Testis (tissue), 2 donors: ENCODE measurements at regions not wholly inside any gene's neighbourhood (a gene's known extent, or its start where the extent isn't known, plus 50 kb on each side); places are given as distances from the start of the nearest gene placed in this dataset.

Source experiments
- CTCF ChIP-seq, 3 experiments: fragments of 450-650 bp in 2 of 3; fragments of 200-600 bp in 1 of 3; sonication (generic) in 1 of 3; IDR thresholded peaks; one replicate each; pipeline ENCODE4 v1.5.1; 2016 to 2019; ENCODE audit warnings: antibody characterized with exemption in 3 of 3, mild to moderate bottlenecking in 2 of 3, moderate library complexity in 1 of 3
- POLR2A ChIP-seq: fragments of 450-650 bp; IDR thresholded peaks from one replicate; pipeline ENCODE4 v1.6.1; 2017; ENCODE audit warnings: antibody characterized with exemption, mild to moderate bottlenecking, moderate library complexity

DNA sequence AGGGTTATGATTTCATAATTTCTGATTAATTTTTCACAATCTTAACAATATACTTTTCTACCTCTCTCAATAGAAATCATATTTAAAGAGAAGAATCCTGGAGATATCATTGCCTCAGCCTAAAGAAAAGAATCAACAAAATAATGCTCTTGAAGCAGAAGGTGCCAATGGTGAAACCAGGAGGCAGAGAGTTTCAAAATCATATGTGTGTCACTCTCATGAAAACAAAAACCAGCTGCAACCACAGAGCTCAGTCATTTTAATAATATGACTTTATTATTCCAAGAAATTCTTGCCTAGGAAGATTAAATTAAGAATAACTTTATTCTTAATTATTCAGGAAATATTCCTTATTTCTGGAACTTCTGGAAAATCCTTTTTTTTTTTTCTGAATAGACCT is 266.8 kb upstream of the ACTBL2 start:
- TF ChIP-seq CTCF (IDR thresholded peaks at IDR 0.05), result no peak
- TF ChIP-seq POLR2A, result no peak
